ENCODE measurements at regions not wholly inside any gene's neighbourhood (a gene's known extent, or its start where the extent isn't known, plus 50 kb on each side); places are given as distances from the start of the nearest gene placed in this dataset.

GRCh38 chr16:73966851-73967250 is 329.8 kb upstream of the PSMD7 start:
- POLR2A ChIA-PET = no interaction called here
- 96% methylated on average over 2 of the region's 5 CpGs for WGBS (ENCODE audit: insufficient coverage)
- CTCF ChIA-PET = interaction anchor here (1.1 kb wide), 1 partner anchor 12 kb away, joined by 3 read pairs; no protein-coding TSS in a partner anchor

GRCh38 chr16:73965591-73965990 is 331.0 kb upstream of the PSMD7 start:
- Histone ChIP-seq H3K27ac (ENCODE audit: insufficient read depth in 1 of 2, low read depth in 1 of 2, low read length in 2 of 2, poor library complexity in 1 of 2, severe bottlenecking in 2 of 2) (no peak overlapping the region), H3K36me3 (ENCODE audit: control insufficient read depth in 4 of 4, insufficient read depth in 4 of 4, low read length in 3 of 4) (no peaks in the 10 kb centered on the region), H3K4me3 (ENCODE audit: control insufficient read depth in 1 of 7, extremely low read depth in 1 of 7, insufficient read depth in 4 of 7, low read depth in 2 of 7, low read length in 6 of 7) (no peak overlapping the region), H3K9me3 (ENCODE audit: control extremely low read depth in 1 of 5, control insufficient read depth in 4 of 5, insufficient read depth in 2 of 5, low read depth in 1 of 5, low read length in 4 of 5) (peaks cover 0 to 4% (median 0%) of the 10 kb centered on the region in 5 experiments), H3K27me3 (replicated peaks in 2 of 5; ENCODE audit: control insufficient read depth in 4 of 5, insufficient read depth in 5 of 5, low read length in 4 of 5) (peaks cover 0 to 6% (median 0%) of the 10 kb centered on the region in 5 experiments), H3K4me1 (ENCODE audit: control extremely low read depth in 1 of 4, control insufficient read depth in 4 of 4, insufficient read depth in 4 of 4, low read length in 3 of 4) (no peaks in the 10 kb centered on the region)
- POLR2A ChIA-PET = no interaction called here
- WGBS (ENCODE audit: insufficient coverage) = 100% methylated on average over 3 of the region's 3 CpGs
- DNase-seq = no peak
- CTCF ChIA-PET = no interaction called here

More at GRCh38 chr16:73966851-73967250, 329.8 kb upstream of the PSMD7 start:
- H3K27ac ChIP-seq (ENCODE audit: insufficient read depth in 1 of 2, low read depth in 1 of 2, low read length in 2 of 2, poor library complexity in 1 of 2, severe bottlenecking in 2 of 2) = no peak overlapping the region
- peaks cover 0 to 6% (median 0%) of the 10 kb centered on the region in 5 experiments for H3K27me3 ChIP-seq (replicated peaks in 2 of 5; ENCODE audit: control insufficient read depth in 4 of 5, insufficient read depth in 5 of 5, low read length in 4 of 5)
- H3K9me3 ChIP-seq (ENCODE audit: control extremely low read depth in 1 of 5, control insufficient read depth in 4 of 5, insufficient read depth in 2 of 5, low read depth in 1 of 5, low read length in 4 of 5) = peaks cover 0 to 4% (median 0%) of the 10 kb centered on the region in 5 experiments
- no peaks in the 10 kb centered on the region for H3K36me3 ChIP-seq (ENCODE audit: control insufficient read depth in 4 of 4, insufficient read depth in 4 of 4, low read length in 3 of 4)
- H3K4me1 ChIP-seq (ENCODE audit: control extremely low read depth in 1 of 4, control insufficient read depth in 4 of 4, insufficient read depth in 4 of 4, low read length in 3 of 4) = no peaks in the 10 kb centered on the region
- no peak for DNase-seq
- no peak overlapping the region for H3K4me3 ChIP-seq (ENCODE audit: control insufficient read depth in 1 of 7, extremely low read depth in 1 of 7, insufficient read depth in 4 of 7, low read depth in 2 of 7, low read length in 6 of 7)

GRCh38 chr16:73956587-73957494 is 339.8 kb upstream of the PSMD7 start:
- H3K27ac ChIP-seq (ENCODE audit: insufficient read depth in 1 of 2, low read depth in 1 of 2, low read length in 2 of 2, poor library complexity in 1 of 2, severe bottlenecking in 2 of 2) = no peak overlapping the region
- no peaks in the 10 kb centered on the region for H3K9me3 ChIP-seq (ENCODE audit: control extremely low read depth in 1 of 5, control insufficient read depth in 4 of 5, insufficient read depth in 2 of 5, low read depth in 1 of 5, low read length in 4 of 5)
- no peak overlapping the region for H3K4me3 ChIP-seq (ENCODE audit: control insufficient read depth in 1 of 7, extremely low read depth in 1 of 7, insufficient read depth in 4 of 7, low read depth in 2 of 7, low read length in 6 of 7)
- no peaks in the 10 kb centered on the region for H3K4me1 ChIP-seq (ENCODE audit: control extremely low read depth in 1 of 4, control insufficient read depth in 4 of 4, insufficient read depth in 4 of 4, low read length in 3 of 4)
- peaks cover 0 to 7% (median 0%) of the 10 kb centered on the region in 5 experiments for H3K27me3 ChIP-seq (replicated peaks in 2 of 5; ENCODE audit: control insufficient read depth in 4 of 5, insufficient read depth in 5 of 5, low read length in 4 of 5)
- H3K36me3 ChIP-seq (ENCODE audit: control insufficient read depth in 4 of 4, insufficient read depth in 4 of 4, low read length in 3 of 4) = no peaks in the 10 kb centered on the region
- DNase-seq = peak; percentile 60 to 82 (median 76)
- ChIA-PET CTCF (interaction anchor here (1.1 to 2.0 kb wide), 5 partner anchors 13 to 242 kb away, joined by 3 to 5 read pairs (median 5); no protein-coding TSS in a partner anchor), POLR2A (no interaction called here)
- WGBS (ENCODE audit: insufficient coverage) = 54% methylated on average over 6 of the region's 10 CpGs

GRCh38 chr16:73955702-73956101 is 340.9 kb upstream of the PSMD7 start:
- peaks cover 0 to 7% (median 0%) of the 10 kb centered on the region in 5 experiments for H3K27me3 ChIP-seq (replicated peaks in 2 of 5; ENCODE audit: control insufficient read depth in 4 of 5, insufficient read depth in 5 of 5, low read length in 4 of 5)
- no peaks in the 10 kb centered on the region for H3K4me1 ChIP-seq (ENCODE audit: control extremely low read depth in 1 of 4, control insufficient read depth in 4 of 4, insufficient read depth in 4 of 4, low read length in 3 of 4)
- WGBS (ENCODE audit: insufficient coverage) = 94% methylated on average over 6 of the region's 11 CpGs
- no peak overlapping the region for H3K27ac ChIP-seq (ENCODE audit: insufficient read depth in 1 of 2, low read depth in 1 of 2, low read length in 2 of 2, poor library complexity in 1 of 2, severe bottlenecking in 2 of 2)
- H3K4me3 ChIP-seq (ENCODE audit: control insufficient read depth in 1 of 7, extremely low read depth in 1 of 7, insufficient read depth in 4 of 7, low read depth in 2 of 7, low read length in 6 of 7) = no peak overlapping the region
- H3K36me3 ChIP-seq (ENCODE audit: control insufficient read depth in 4 of 4, insufficient read depth in 4 of 4, low read length in 3 of 4) = no peaks in the 10 kb centered on the region
- POLR2A ChIA-PET = no interaction called here
- no peaks in the 10 kb centered on the region for H3K9me3 ChIP-seq (ENCODE audit: control extremely low read depth in 1 of 5, control insufficient read depth in 4 of 5, insufficient read depth in 2 of 5, low read depth in 1 of 5, low read length in 4 of 5)
- CTCF ChIA-PET = interaction anchor here (0.8 to 2.0 kb wide), 6 partner anchors 12 to 1455 kb away, joined by 3 to 5 read pairs (median 3); no protein-coding TSS in a partner anchor
- no peak for DNase-seq

- no peaks in the 10 kb centered on the region for H3K9me3 ChIP-seq (ENCODE audit: control extremely low read depth in 1 of 5, control insufficient read depth in 4 of 5, insufficient read depth in 2 of 5, low read depth in 1 of 5, low read length in 4 of 5)
- CTCF ChIA-PET = interaction anchor here (0.7 to 2.0 kb wide), 5 partner anchors 11 to 1455 kb away, joined by 3 to 5 read pairs (median 3); no protein-coding TSS in a partner anchor
- no peak overlapping the region for H3K27ac ChIP-seq (ENCODE audit: insufficient read depth in 1 of 2, low read depth in 1 of 2, low read length in 2 of 2, poor library complexity in 1 of 2, severe bottlenecking in 2 of 2)
- H3K4me1 ChIP-seq (ENCODE audit: control extremely low read depth in 1 of 4, control insufficient read depth in 4 of 4, insufficient read depth in 4 of 4, low read length in 3 of 4) = no peaks in the 10 kb centered on the region
- H3K4me3 ChIP-seq (ENCODE audit: control insufficient read depth in 1 of 7, extremely low read depth in 1 of 7, insufficient read depth in 4 of 7, low read depth in 2 of 7, low read length in 6 of 7) = no peak overlapping the region
- no peaks in the 10 kb centered on the region for H3K36me3 ChIP-seq (ENCODE audit: control insufficient read depth in 4 of 4, insufficient read depth in 4 of 4, low read length in 3 of 4)
- POLR2A ChIA-PET = no interaction called here
- no peak for DNase-seq
- 86% methylated on average over 1 of the region's 1 CpG for WGBS (ENCODE audit: insufficient coverage)
- H3K27me3 ChIP-seq (replicated peaks in 2 of 5; ENCODE audit: control insufficient read depth in 4 of 5, insufficient read depth in 5 of 5, low read length in 4 of 5) = peaks cover 0 to 7% (median 0%) of the 10 kb centered on the region in 5 experiments
Observed at GRCh38 chr16:73955255-73955654, 341.4 kb upstream of the PSMD7 start.

- DNase-seq = no peak
- ChIA-PET POLR2A (no interaction called here), CTCF (no interaction called here)
- Histone ChIP-seq H3K36me3 (ENCODE audit: control insufficient read depth in 4 of 4, insufficient read depth in 4 of 4, low read length in 3 of 4) (no peaks in the 10 kb centered on the region), H3K27me3 (replicated peaks in 2 of 5; ENCODE audit: control insufficient read depth in 4 of 5, insufficient read depth in 5 of 5, low read length in 4 of 5) (peaks cover 0 to 7% (median 0%) of the 10 kb centered on the region in 5 experiments), H3K9me3 (ENCODE audit: control extremely low read depth in 1 of 5, control insufficient read depth in 4 of 5, insufficient read depth in 2 of 5, low read depth in 1 of 5, low read length in 4 of 5) (no peaks in the 10 kb centered on the region), H3K4me3 (ENCODE audit: control insufficient read depth in 1 of 7, extremely low read depth in 1 of 7, insufficient read depth in 4 of 7, low read depth in 2 of 7, low read length in 6 of 7) (no peak overlapping the region), H3K4me1 (ENCODE audit: control extremely low read depth in 1 of 4, control insufficient read depth in 4 of 4, insufficient read depth in 4 of 4, low read length in 3 of 4) (no peaks in the 10 kb centered on the region), H3K27ac (ENCODE audit: insufficient read depth in 1 of 2, low read depth in 1 of 2, low read length in 2 of 2, poor library complexity in 1 of 2, severe bottlenecking in 2 of 2) (no peak overlapping the region)
- 69% methylated on average over 3 of the region's 3 CpGs for WGBS (ENCODE audit: insufficient coverage)
Observed at GRCh38 chr16:73951481-73951880, 345.1 kb upstream of the PSMD7 start.

Data from common myeloid progenitor, CD34-positive (primary cell).